ENCODE measurements at regions not wholly inside any gene's neighbourhood (a gene's known extent, or its start where the extent isn't known, plus 50 kb on each side); places are given as distances from the start of the nearest gene placed in this dataset.

GRCh38 chr10:29037348-29038113 lies 251.3 kb upstream of the LYZL1 start:
- DNase-seq, result no peak
- Histone ChIP-seq H3K4me3 (no peak overlapping the region), H3K9me3 (no peaks in the 10 kb centered on the region), H3K36me3 (no peaks in the 10 kb centered on the region), H3K4me1 (no peaks in the 10 kb centered on the region), H3K27me3 (no peaks in the 10 kb centered on the region), H3K27ac (no peak overlapping the region)
- TF ChIP-seq POLR2A (IDR thresholded peaks at IDR 0.05) (no peak), EP300 (IDR thresholded peaks at IDR 0.05) (no peak), POLR2AphosphoS5 (IDR thresholded peaks at IDR 0.05) (no peak)
- TF ChIP-seq, protein P1, sequence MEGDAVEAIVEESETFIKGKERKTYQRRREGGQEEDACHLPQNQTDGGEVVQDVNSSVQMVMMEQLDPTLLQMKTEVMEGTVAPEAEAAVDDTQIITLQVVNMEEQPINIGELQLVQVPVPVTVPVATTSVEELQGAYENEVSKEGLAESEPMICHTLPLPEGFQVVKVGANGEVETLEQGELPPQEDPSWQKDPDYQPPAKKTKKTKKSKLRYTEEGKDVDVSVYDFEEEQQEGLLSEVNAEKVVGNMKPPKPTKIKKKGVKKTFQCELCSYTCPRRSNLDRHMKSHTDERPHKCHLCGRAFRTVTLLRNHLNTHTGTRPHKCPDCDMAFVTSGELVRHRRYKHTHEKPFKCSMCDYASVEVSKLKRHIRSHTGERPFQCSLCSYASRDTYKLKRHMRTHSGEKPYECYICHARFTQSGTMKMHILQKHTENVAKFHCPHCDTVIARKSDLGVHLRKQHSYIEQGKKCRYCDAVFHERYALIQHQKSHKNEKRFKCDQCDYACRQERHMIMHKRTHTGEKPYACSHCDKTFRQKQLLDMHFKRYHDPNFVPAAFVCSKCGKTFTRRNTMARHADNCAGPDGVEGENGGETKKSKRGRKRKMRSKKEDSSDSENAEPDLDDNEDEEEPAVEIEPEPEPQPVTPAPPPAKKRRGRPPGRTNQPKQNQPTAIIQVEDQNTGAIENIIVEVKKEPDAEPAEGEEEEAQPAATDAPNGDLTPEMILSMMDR (IDR thresholded peaks at IDR 0.05), result no peak
- WGBS, 2 donors, result 87 to 92% methylated on average over 12 of the region's 12 CpGs
- ATAC-seq (ENCODE audit: low FRiP score in 2 of 2), result no peak

DNA sequence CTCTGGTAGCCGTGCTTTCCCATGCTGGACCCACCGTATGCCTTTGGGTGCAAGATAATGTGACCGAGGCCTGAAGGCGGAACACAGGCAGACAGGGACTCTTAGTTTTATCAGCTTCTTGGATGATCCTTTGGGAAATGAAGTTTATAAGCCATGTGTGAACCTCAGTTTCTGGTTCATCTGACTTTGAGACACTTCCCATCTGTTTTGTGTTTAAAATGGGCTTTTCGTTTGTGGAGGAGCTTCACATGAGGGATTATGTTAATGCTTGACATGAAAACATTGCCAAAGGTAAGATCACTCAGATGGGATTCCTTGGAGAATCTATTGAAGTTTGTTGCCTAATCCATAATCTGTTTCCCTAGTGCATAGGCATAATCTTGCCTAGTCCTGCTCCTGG lies 249.8 kb upstream of the LYZL1 start:
- Histone ChIP-seq H3K27ac (no peak overlapping the region), H3K27me3 (no peaks in the 10 kb centered on the region), H3K4me3 (no peak overlapping the region), H3K9me3 (no peaks in the 10 kb centered on the region), H3K4me1 (no peaks in the 10 kb centered on the region), H3K36me3 (no peaks in the 10 kb centered on the region)
- WGBS, 2 donors, result 92 to 93% methylated on average over 5 of the region's 5 CpGs
- TF ChIP-seq, protein P1 (IDR thresholded peaks at IDR 0.05), result no peak
- TF ChIP-seq POLR2A (IDR thresholded peaks at IDR 0.05) (no peak), POLR2AphosphoS5 (IDR thresholded peaks at IDR 0.05) (no peak), EP300 (IDR thresholded peaks at IDR 0.05) (no peak)
- no peak for ATAC-seq (ENCODE audit: low FRiP score in 2 of 2)
- DNase-seq, result no peak

DNA sequence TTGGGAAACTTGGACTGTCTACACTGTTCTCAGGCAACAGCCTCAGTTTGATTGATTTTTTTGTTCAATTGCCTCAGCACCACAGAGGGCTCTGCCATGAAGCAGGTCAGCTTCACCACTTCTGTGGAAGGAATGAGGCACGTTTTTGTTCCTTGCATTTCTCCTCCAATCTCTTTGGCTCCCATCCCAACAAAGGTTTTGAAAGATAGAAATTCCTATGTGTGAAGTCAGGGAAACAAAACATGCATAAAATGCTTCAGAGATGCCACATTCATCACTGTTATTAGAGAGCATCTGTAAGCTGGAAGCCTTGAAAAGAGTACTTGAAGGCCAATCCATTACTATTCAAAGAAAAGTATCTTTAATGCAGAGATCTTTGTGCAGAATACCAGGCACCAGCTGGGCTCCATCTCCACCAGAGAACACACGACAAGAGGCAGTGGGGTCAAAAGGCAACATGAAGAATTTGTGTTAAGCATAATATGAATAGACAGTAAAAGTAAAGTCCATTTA lies 249.1 kb upstream of the LYZL1 start:
- H3K27me3 ChIP-seq, result no peaks in the 10 kb centered on the region
- no peak overlapping the region for H3K4me3 ChIP-seq
- TF ChIP-seq EP300 (IDR thresholded peaks at IDR 0.05) (no peak), POLR2AphosphoS5 (IDR thresholded peaks at IDR 0.05) (no peak), POLR2A (IDR thresholded peaks at IDR 0.05) (no peak)
- TF ChIP-seq, protein P1 (IDR thresholded peaks at IDR 0.05), result no peak
- ATAC-seq (ENCODE audit: low FRiP score in 2 of 2) (peak in 1 of 2 donors; percentile 73), DNase-seq (no peak)
- no peaks in the 10 kb centered on the region for H3K36me3 ChIP-seq
- H3K27ac ChIP-seq, result no peak overlapping the region
- 26 to 27% methylated on average over 2 of the region's 2 CpGs for WGBS, 2 donors
- H3K9me3 ChIP-seq, result no peaks in the 10 kb centered on the region
- H3K4me1 ChIP-seq, result no peaks in the 10 kb centered on the region

GRCh38 chr10:29041616-29042015 lies 247.3 kb upstream of the LYZL1 start:
- 59 to 70% methylated on average over 7 of the region's 7 CpGs for WGBS, 2 donors
- Histone ChIP-seq H3K4me1 (no peaks in the 10 kb centered on the region), H3K36me3 (no peaks in the 10 kb centered on the region), H3K4me3 (no peak overlapping the region), H3K27ac (no peak overlapping the region), H3K27me3 (no peaks in the 10 kb centered on the region), H3K9me3 (no peaks in the 10 kb centered on the region)
- DNase-seq (no peak), ATAC-seq (ENCODE audit: low FRiP score in 2 of 2) (no peak)
- TF ChIP-seq EP300 (IDR thresholded peaks at IDR 0.05) (no peak), POLR2AphosphoS5 (IDR thresholded peaks at IDR 0.05) (no peak), POLR2A (IDR thresholded peaks at IDR 0.05) (no peak)
- TF ChIP-seq, protein P1 (IDR thresholded peaks at IDR 0.05), result no peak

GRCh38 chr10:29048506-29048905 lies 240.4 kb upstream of the LYZL1 start:
- ATAC-seq (ENCODE audit: low FRiP score in 2 of 2), result no peak

More at GRCh38 chr10:29048506-29048905, 240.4 kb upstream of the LYZL1 start:
- H3K4me3 ChIP-seq, result no peak overlapping the region
- 84 to 96% methylated on average over 1 of the region's 1 CpG for WGBS, 2 donors
- H3K27me3 ChIP-seq, result no peaks in the 10 kb centered on the region
- no peak for DNase-seq
- H3K9me3 ChIP-seq, result no peaks in the 10 kb centered on the region
- no peak overlapping the region for H3K27ac ChIP-seq
- no peaks in the 10 kb centered on the region for H3K4me1 ChIP-seq
- TF ChIP-seq, protein P1 (IDR thresholded peaks at IDR 0.05), result no peak
- no peak for TF ChIP-seq POLR2AphosphoS5 (IDR thresholded peaks at IDR 0.05)
- TF ChIP-seq POLR2A (IDR thresholded peaks at IDR 0.05), result no peak
- TF ChIP-seq EP300 (IDR thresholded peaks at IDR 0.05), result no peak
- H3K36me3 ChIP-seq, result no peaks in the 10 kb centered on the region
